22Rv1 (cell line): ENCODE measurements at regions not wholly inside any gene's neighbourhood (a gene's known extent, or its start where the extent isn't known, plus 50 kb on each side); places are given as distances from the start of the nearest gene placed in this dataset.

Experiments
- ZFX ChIP-seq: fragments of 450-650 bp; IDR thresholded peaks from 2 replicates; pipeline ENCODE4 v1.6.1; 2017; ENCODE audit warnings: antibody characterized with exemption, borderline replicate concordance
- TF ChIP-seq, protein P1 (sequence below): fragments of 450-650 bp; IDR thresholded peaks from 2 replicates; pipeline ENCODE4 v1.5.1; 2017; ENCODE audit warnings: mild to moderate bottlenecking

DNA sequence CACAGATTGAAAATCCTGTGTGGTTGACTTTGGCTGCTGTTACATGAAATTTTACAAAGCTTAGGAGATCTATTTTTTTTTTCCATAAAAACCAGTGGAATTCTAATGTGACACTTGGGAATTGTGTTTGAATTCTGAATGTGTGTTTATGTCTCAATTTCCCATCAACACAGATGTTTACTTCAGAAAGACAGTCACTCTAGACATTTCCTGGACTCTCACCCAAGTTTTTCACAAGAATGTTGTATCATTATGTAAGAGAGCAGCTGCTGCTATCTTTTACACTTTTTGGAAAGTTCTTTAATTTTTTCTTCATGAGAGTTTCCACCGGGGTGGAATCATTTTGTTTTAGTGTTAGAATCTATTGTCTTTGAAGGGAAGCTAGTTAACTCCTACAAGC is 210.1 kb downstream of the GIPC2 start:
- TF ChIP-seq, protein P1, sequence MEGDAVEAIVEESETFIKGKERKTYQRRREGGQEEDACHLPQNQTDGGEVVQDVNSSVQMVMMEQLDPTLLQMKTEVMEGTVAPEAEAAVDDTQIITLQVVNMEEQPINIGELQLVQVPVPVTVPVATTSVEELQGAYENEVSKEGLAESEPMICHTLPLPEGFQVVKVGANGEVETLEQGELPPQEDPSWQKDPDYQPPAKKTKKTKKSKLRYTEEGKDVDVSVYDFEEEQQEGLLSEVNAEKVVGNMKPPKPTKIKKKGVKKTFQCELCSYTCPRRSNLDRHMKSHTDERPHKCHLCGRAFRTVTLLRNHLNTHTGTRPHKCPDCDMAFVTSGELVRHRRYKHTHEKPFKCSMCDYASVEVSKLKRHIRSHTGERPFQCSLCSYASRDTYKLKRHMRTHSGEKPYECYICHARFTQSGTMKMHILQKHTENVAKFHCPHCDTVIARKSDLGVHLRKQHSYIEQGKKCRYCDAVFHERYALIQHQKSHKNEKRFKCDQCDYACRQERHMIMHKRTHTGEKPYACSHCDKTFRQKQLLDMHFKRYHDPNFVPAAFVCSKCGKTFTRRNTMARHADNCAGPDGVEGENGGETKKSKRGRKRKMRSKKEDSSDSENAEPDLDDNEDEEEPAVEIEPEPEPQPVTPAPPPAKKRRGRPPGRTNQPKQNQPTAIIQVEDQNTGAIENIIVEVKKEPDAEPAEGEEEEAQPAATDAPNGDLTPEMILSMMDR: no peak
- no peak for TF ChIP-seq ZFX
